Keratinocyte (primary cell): ENCODE measurements at regions not wholly inside any gene's neighbourhood (a gene's known extent, or its start where the extent isn't known, plus 50 kb on each side); places are given as distances from the start of the nearest gene placed in this dataset.

Source experiments
- DNase-seq: peaks from one replicate; pipeline ENCODE4 v3.0.0-alpha.2; 2011; ENCODE audit warnings: low read depth, missing footprints, low spot score
- FAIRE-seq: peaks from 2 replicates; lab custom pipeline; 2011; peaks lifted over from hg19 to GRCh38; lab: Jason Lieb, UNC
- H2AFZ ChIP-seq: 2 replicates; pipeline ENCODE4 v1.6.0; 2012; ENCODE audit warnings: low read length, control low read depth, inconsistent platforms; ENCODE audit not compliant: control insufficient read depth
- H3K27ac ChIP-seq: 2 replicates; pipeline ENCODE4 v1.5.1; 2011; ENCODE audit warnings: low read length; ENCODE audit not compliant: control insufficient read depth, insufficient read depth
- H3K27me3 ChIP-seq: 3 replicates; pipeline ENCODE4 v1.6.0; 2011; ENCODE audit warnings: low read length; ENCODE audit not compliant: control insufficient read depth, insufficient read depth; ENCODE audit errors: extremely low read depth
- H3K36me3 ChIP-seq, 2 experiments: 2 replicates in 1 of 2; 3 replicates in 1 of 2; pipeline ENCODE4 v1.5.1; 2011; ENCODE audit warnings: low read length in 2 of 2, mild to moderate bottlenecking in 1 of 2; ENCODE audit not compliant: control insufficient read depth in 2 of 2, insufficient read depth in 2 of 2; ENCODE audit errors: extremely low read depth in 1 of 2
- H3K4me1 ChIP-seq: 3 replicates; pipeline ENCODE4 v1.5.1; 2011; ENCODE audit warnings: low read length; ENCODE audit not compliant: control insufficient read depth, insufficient read depth; ENCODE audit errors: extremely low read depth
- H3K4me2 ChIP-seq: 3 replicates; pipeline ENCODE4 v1.6.0; 2011; ENCODE audit warnings: low read depth, low read length; ENCODE audit not compliant: control insufficient read depth, insufficient read depth; ENCODE audit errors: extremely low read depth
- H3K4me3 ChIP-seq, 3 experiments: fragments of 200-600 bp in 1 of 3; sonication (generic) in 1 of 3; 2 replicates in 2 of 3; 3 replicates in 1 of 3; pipeline ENCODE4 v1.5.1; 2011 to 2016; ENCODE audit warnings: low read length in 3 of 3, mild to moderate bottlenecking in 3 of 3, control low read depth in 2 of 3, inconsistent platforms in 1 of 3, low read depth in 1 of 3, mixed read lengths in 1 of 3, mixed run types in 1 of 3, moderate library complexity in 1 of 3; ENCODE audit not compliant: control insufficient read depth in 2 of 3, insufficient read depth in 2 of 3; ENCODE audit errors: extremely low read depth in 1 of 3
- H3K79me2 ChIP-seq: 2 replicates; pipeline ENCODE4 v1.6.0; 2012; ENCODE audit warnings: low read length; ENCODE audit not compliant: control insufficient read depth, insufficient read depth
- H3K9ac ChIP-seq: 3 replicates; pipeline ENCODE4 v1.6.0; 2011; ENCODE audit warnings: low read length; ENCODE audit not compliant: control insufficient read depth, insufficient read depth; ENCODE audit errors: extremely low read depth
- H3K9me1 ChIP-seq: 3 replicates; pipeline ENCODE4 v1.6.0; 2011; ENCODE audit warnings: low read length; ENCODE audit not compliant: control insufficient read depth, insufficient read depth; ENCODE audit errors: extremely low read depth
- H3K9me3 ChIP-seq: 2 replicates; pipeline ENCODE4 v1.5.1; 2012; ENCODE audit warnings: low read depth, low read length; ENCODE audit not compliant: control insufficient read depth
- H4K20me1 ChIP-seq: 3 replicates; pipeline ENCODE4 v1.6.0; 2011; ENCODE audit warnings: low read length; ENCODE audit not compliant: control insufficient read depth, insufficient read depth; ENCODE audit errors: extremely low read depth
- CTCF ChIP-seq, 3 experiments: IDR thresholded peaks in 1 of 3; conservative IDR thresholded peaks in 1 of 3; optimal IDR thresholded peaks in 1 of 3; 2 replicates in 2 of 3; 3 replicates in 1 of 3; pipeline versions ENCODE3 to v1.5.1; 2011; ENCODE audit warnings: low read length in 3 of 3, mild to moderate bottlenecking in 3 of 3, moderate library complexity in 2 of 3, control low read depth in 1 of 3, inconsistent platforms in 1 of 3; ENCODE audit not compliant: insufficient read depth in 2 of 3; ENCODE audit errors: extremely low read depth in 1 of 3
- EZH2 ChIP-seq: IDR thresholded peaks from one replicate; pipeline ENCODE4 v1.6.1; 2012; ENCODE audit warnings: inconsistent platforms, mild to moderate bottlenecking, low read length, moderate library complexity
- dilution Hi-C: fragments of 300-500 bp; cut with MboI; formaldehyde crosslinking; loops from one replicate; pipeline ENCODE4 v1.7.0; 2020; ENCODE audit warnings: low sequenced_read_pairs; ENCODE audit not compliant: extremely low pct_ligation_motif_present

GRCh38 chr3:79878708-79879107 is 110.9 kb upstream of the ROBO1 start:
- TF ChIP-seq EZH2 (no peak), CTCF (optimal IDR thresholded peaks at IDR 0.05 in 1 of 3, IDR thresholded peaks at IDR 0.05 in 1 of 3, conservative IDR thresholded peaks at IDR 0.05 in 1 of 3; ENCODE audit: extremely low read depth in 1 of 3, insufficient read depth in 2 of 3, low read length in 3 of 3) (no peak)
- Histone ChIP-seq H3K4me2 (no peak overlapping the region), H3K4me3 (no peak overlapping the region), H3K27me3 (no peaks in the 10 kb centered on the region), H3K79me2 (no peaks in the 10 kb centered on the region), H3K27ac (no peak overlapping the region), H3K36me3 (no peaks in the 10 kb centered on the region), H3K9ac (no peak overlapping the region), H3K9me1 (no peaks in the 10 kb centered on the region), H2AFZ (no peak overlapping the region), H3K9me3 (no peaks in the 10 kb centered on the region), H3K4me1 (no peaks in the 10 kb centered on the region), H4K20me1 (no peaks in the 10 kb centered on the region)
- dilution Hi-C loops: no loop called here
- DNase-seq: no peak
- FAIRE-seq: no peak

- no peak overlapping the region for H3K27ac ChIP-seq
- dilution Hi-C loops: no loop called here
- H3K9ac ChIP-seq: no peak overlapping the region
- no peaks in the 10 kb centered on the region for H3K9me3 ChIP-seq
- no peak for FAIRE-seq
- no peak overlapping the region for H2AFZ ChIP-seq
- H3K79me2 ChIP-seq: no peaks in the 10 kb centered on the region
- H3K36me3 ChIP-seq: no peaks in the 10 kb centered on the region
- TF ChIP-seq CTCF (optimal IDR thresholded peaks at IDR 0.05 in 1 of 3, IDR thresholded peaks at IDR 0.05 in 1 of 3, conservative IDR thresholded peaks at IDR 0.05 in 1 of 3; ENCODE audit: extremely low read depth in 1 of 3, insufficient read depth in 2 of 3, low read length in 3 of 3) (no peak), EZH2 (no peak)
- H3K4me2 ChIP-seq: no peak overlapping the region
- no peak overlapping the region for H3K4me3 ChIP-seq
- H3K9me1 ChIP-seq: no peaks in the 10 kb centered on the region
- no peaks in the 10 kb centered on the region for H4K20me1 ChIP-seq
- no peak for DNase-seq
- H3K27me3 ChIP-seq: no peaks in the 10 kb centered on the region
- H3K4me1 ChIP-seq: no peaks in the 10 kb centered on the region
Observed at GRCh38 chr3:79874646-79875045, 106.8 kb upstream of the ROBO1 start.
